ENCODE measurements at regions not wholly inside any gene's neighbourhood (a gene's known extent, or its start where the extent isn't known, plus 50 kb on each side); places are given as distances from the start of the nearest gene placed in this dataset.
"Not testable (repeated sequence)": the region's sequence is repeated elsewhere in the genome, so short reads cannot be mapped to it uniquely, and the experiment has no call there.

DNA sequence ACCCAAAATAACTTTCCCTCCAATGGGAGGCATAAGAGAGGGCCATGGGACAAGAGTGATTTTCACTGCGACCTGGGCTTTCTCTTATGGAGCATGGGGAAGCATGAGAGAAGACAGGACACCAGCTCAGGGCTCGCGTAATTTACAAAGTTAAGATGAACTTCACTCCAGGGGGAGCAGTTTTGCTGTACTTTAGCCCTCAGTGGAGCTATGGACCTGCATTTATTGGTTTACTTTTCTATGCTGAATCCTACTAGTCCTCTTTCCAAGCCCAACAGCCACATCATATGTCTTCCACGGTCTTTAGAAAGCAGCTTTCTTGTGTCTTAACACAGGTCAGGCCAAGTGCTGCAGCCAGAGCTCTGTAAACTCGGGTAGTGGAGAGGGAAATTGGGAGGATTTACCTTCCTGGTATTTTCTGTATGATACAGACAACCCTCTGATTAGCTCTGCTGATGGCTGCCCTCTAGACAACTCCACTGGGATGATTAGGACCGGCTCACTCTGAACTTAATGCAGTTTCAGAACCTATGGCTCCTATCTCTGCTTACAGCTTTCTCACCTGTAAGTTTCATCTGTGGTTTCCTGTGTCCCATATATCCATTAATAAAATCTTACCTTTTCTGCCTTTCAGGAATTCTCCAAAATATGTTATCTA lies 581.0 kb upstream of the RORB start:
- no peak for DNase-seq (ENCODE audit: low read depth, low spot score)
- H3K27ac ChIP-seq: no peak overlapping the region
- H3K9ac ChIP-seq (ENCODE audit: insufficient read length): no peak overlapping the region
- TF ChIP-seq FOXP2 (optimal IDR thresholded peaks at IDR 0.05; ENCODE audit: control extremely low read depth, extremely low read length, insufficient read depth) (no peak), EZH2 (IDR thresholded peaks at IDR 0.05) (no peak), POLR2AphosphoS5 (IDR thresholded peaks at IDR 0.05; ENCODE audit: borderline replicate concordance, low read depth, low read length) (no peak)
- no peaks in the 10 kb centered on the region for H3K9me3 ChIP-seq (ENCODE audit: low read depth, low read length)
- H3K36me3 ChIP-seq (ENCODE audit: insufficient read depth, low read length): no peaks in the 10 kb centered on the region
- H3K4me3 ChIP-seq: no peak overlapping the region

DNA sequence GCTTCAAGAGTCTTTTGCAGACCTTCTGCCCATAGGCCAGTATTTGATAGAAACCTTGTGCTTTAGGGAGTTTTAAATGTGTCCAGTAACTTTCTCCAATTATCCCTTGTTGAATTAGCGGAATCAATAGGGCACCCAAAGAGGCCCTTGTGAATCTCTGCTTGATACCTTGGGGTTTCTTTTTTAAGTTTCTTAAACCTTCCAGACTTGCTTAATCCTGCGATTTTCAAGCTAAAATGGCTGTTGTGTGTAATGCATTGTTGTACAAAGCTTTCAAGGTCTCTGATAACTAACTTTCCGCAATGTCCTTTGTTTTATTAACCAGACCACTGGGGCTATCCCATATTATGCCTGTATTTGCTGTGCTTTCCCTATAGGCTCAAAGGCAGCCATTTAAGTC lies 577.4 kb upstream of the RORB start:
- no peak overlapping the region for H3K27ac ChIP-seq
- H3K9ac ChIP-seq (ENCODE audit: insufficient read length): no peak overlapping the region
- DNase-seq (ENCODE audit: low read depth, low spot score): no peak
- H3K9me3 ChIP-seq (ENCODE audit: low read depth, low read length): no peaks in the 10 kb centered on the region
- TF ChIP-seq FOXP2 (optimal IDR thresholded peaks at IDR 0.05; ENCODE audit: control extremely low read depth, extremely low read length, insufficient read depth) (no peak), POLR2AphosphoS5 (IDR thresholded peaks at IDR 0.05; ENCODE audit: borderline replicate concordance, low read depth, low read length) (no peak), EZH2 (IDR thresholded peaks at IDR 0.05) (no peak)
- H3K4me3 ChIP-seq: no peak overlapping the region
- H3K36me3 ChIP-seq (ENCODE audit: insufficient read depth, low read length): no peaks in the 10 kb centered on the region

DNA sequence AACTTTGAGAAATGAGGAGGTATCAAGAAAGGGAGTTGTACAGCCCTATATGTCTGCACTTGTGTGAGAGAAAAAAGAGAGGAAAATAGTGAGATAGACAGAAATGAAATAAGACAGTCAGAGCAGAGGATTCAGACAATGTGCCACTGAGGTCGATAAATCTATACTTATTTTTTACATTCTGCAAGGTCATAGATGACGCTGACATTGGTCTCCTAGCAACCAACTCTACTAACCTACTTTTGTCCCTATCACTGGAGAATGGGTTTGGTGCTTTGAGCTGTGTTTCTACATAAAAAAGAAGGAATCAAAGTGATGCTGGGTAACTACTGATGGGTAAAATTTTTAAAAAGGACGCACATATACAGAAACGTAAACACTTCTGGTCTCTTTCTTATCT lies 573.3 kb upstream of the RORB start:
- no peak overlapping the region for H3K4me3 ChIP-seq
- H3K27ac ChIP-seq: no peak overlapping the region
- H3K9ac ChIP-seq (ENCODE audit: insufficient read length): no peak overlapping the region
- TF ChIP-seq EZH2 (IDR thresholded peaks at IDR 0.05): no peak
- no peak for TF ChIP-seq FOXP2 (optimal IDR thresholded peaks at IDR 0.05; ENCODE audit: control extremely low read depth, extremely low read length, insufficient read depth)
- H3K9me3 ChIP-seq (ENCODE audit: low read depth, low read length): no peaks in the 10 kb centered on the region
- no peak for DNase-seq (ENCODE audit: low read depth, low spot score)
- H3K36me3 ChIP-seq (ENCODE audit: insufficient read depth, low read length): no peaks in the 10 kb centered on the region

DNA sequence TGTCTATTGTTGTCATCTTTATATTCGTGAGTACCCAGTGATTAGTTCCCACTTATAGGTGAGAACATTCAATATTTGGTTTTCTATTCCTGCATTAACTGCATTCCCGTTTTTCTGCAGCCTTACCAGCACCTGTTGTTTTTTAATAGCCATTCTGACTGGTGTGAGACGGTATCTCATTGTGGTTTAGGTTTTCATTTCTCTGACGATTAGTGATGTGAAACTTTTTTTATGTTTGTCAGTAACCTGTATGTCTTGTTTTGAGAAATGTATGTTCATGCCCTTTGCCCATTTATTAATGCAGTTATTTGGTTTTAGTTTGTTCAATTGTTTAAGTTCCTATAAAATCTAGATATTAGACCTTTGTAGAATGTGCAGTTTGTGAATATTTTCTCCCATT lies 546.0 kb upstream of the RORB start:
- Histone ChIP-seq H3K27ac (no peak overlapping the region), H3K36me3 (ENCODE audit: insufficient read depth, low read length) (no peaks in the 10 kb centered on the region), H3K9ac (ENCODE audit: insufficient read length) (no peak overlapping the region), H3K4me3 (no peak overlapping the region), H3K9me3 (ENCODE audit: low read depth, low read length) (no peaks in the 10 kb centered on the region)
- no peak for DNase-seq (ENCODE audit: low read depth, low spot score)
- TF ChIP-seq POLR2AphosphoS5 (IDR thresholded peaks at IDR 0.05; ENCODE audit: borderline replicate concordance, low read depth, low read length) (no peak), EZH2 (IDR thresholded peaks at IDR 0.05) (no peak)

DNA sequence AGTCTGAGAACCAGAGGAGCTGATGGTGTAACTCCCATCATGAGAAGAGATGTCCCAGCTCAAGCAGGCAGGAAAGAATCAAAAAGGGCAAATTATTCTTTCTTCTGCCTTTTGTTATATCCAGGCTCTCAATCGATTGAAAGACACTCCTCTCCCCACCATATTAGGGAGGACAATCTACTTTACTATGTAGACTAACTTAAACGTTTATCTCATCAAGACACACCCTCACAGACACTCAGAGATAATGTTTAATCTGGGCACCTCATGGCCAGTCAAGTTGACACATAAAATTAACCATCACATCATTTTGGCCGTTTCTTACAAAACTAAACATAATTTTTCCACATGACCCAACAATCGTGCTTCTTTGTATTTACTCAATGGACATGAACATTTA lies 534.3 kb upstream of the RORB start:
- TF ChIP-seq EZH2 (IDR thresholded peaks at IDR 0.05) (no peak), POLR2AphosphoS5 (IDR thresholded peaks at IDR 0.05; ENCODE audit: borderline replicate concordance, low read depth, low read length) (no peak), FOXP2 (optimal IDR thresholded peaks at IDR 0.05; ENCODE audit: control extremely low read depth, extremely low read length, insufficient read depth) (no peak)
- Histone ChIP-seq H3K9ac (ENCODE audit: insufficient read length) (no peak overlapping the region), H3K27ac (no peak overlapping the region), H3K36me3 (ENCODE audit: insufficient read depth, low read length) (no peaks in the 10 kb centered on the region), H3K9me3 (ENCODE audit: low read depth, low read length) (no peaks in the 10 kb centered on the region), H3K4me3 (no peak overlapping the region)
- no peak for DNase-seq (ENCODE audit: low read depth, low spot score)

DNA sequence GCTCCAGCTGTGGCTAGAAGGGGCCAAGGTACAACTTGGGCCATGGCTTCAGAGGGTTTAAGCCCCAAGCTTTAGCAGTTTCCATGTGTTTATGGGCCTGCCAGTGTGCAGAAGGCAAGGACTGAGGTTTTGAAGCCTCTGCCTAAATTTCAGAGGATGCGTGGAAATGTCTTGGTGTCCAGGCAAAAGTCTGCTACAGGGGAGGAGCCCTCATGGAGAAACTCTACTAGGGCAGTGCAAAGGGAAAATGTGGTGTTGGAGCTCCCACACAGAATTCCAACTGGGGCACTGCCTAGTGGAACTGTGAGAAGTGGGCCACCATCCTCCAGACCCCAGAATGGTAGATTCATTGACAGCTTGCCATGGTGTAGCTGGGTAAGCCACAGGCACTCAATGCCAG lies 527.2 kb upstream of the RORB start:
- Histone ChIP-seq H3K27ac (no peak overlapping the region), H3K9ac (ENCODE audit: insufficient read length) (no peak overlapping the region), H3K4me3 (no peak overlapping the region), H3K36me3 (ENCODE audit: insufficient read depth, low read length) (no peaks in the 10 kb centered on the region), H3K9me3 (ENCODE audit: low read depth, low read length) (no peaks in the 10 kb centered on the region)
- no peak for DNase-seq (ENCODE audit: low read depth, low spot score)
- TF ChIP-seq POLR2AphosphoS5 (IDR thresholded peaks at IDR 0.05; ENCODE audit: borderline replicate concordance, low read depth, low read length) (no peak), EZH2 (IDR thresholded peaks at IDR 0.05) (no peak), FOXP2 (optimal IDR thresholded peaks at IDR 0.05; ENCODE audit: control extremely low read depth, extremely low read length, insufficient read depth) (no peak)

DNA sequence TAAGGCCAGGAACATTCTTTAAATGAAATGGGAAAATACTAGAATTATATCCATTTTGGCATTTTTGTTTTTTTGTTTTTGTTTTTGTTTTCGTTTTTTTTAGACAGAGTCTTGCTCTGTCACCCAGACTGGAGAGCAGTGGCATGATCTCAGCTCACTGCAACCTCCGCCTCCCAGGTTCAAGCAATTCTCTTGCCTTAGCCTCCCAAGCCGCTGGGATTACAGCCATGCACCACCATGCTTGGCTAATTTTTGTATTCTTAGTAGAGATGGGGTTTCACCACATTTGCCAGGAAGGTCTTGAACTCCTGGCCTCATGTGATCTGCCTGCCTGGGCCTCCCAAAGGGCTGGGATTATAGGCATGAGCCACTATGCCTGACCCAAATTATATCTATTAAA lies 520.7 kb upstream of the RORB start:
- H3K9me3 ChIP-seq (ENCODE audit: low read depth, low read length); H3K4me3 ChIP-seq; DNase-seq (ENCODE audit: low read depth, low spot score); H3K9ac ChIP-seq (ENCODE audit: insufficient read length); H3K27ac ChIP-seq; H3K36me3 ChIP-seq (ENCODE audit: insufficient read depth, low read length): not testable (repeated sequence)

DNA sequence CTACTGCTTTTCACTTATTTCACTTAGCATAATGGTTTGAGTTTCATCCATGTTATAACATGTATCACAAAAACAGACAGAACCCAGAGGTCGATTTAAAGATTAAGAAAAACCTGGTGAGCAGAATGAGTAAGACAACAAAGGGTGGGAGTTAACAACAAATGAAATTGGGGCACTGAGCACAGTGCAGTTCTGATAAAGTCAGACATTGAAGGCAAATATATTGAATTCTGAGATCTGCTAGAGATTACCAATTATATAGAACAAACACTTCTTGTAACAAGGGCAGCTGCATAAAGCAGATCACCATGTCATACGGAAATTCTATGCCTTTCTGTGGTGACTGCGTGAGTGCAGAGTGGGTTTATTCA lies 517.3 kb upstream of the RORB start:
- no peak for DNase-seq (ENCODE audit: low read depth, low spot score)
- Histone ChIP-seq H3K27ac (no peak overlapping the region), H3K36me3 (ENCODE audit: insufficient read depth, low read length) (no peaks in the 10 kb centered on the region), H3K9me3 (ENCODE audit: low read depth, low read length) (no peaks in the 10 kb centered on the region), H3K9ac (ENCODE audit: insufficient read length) (no peak overlapping the region), H3K4me3 (no peak overlapping the region)
- TF ChIP-seq EZH2 (IDR thresholded peaks at IDR 0.05): no peak
- no peak for TF ChIP-seq FOXP2 (optimal IDR thresholded peaks at IDR 0.05; ENCODE audit: control extremely low read depth, extremely low read length, insufficient read depth)
- TF ChIP-seq POLR2AphosphoS5 (IDR thresholded peaks at IDR 0.05; ENCODE audit: borderline replicate concordance, low read depth, low read length): no peak

DNA sequence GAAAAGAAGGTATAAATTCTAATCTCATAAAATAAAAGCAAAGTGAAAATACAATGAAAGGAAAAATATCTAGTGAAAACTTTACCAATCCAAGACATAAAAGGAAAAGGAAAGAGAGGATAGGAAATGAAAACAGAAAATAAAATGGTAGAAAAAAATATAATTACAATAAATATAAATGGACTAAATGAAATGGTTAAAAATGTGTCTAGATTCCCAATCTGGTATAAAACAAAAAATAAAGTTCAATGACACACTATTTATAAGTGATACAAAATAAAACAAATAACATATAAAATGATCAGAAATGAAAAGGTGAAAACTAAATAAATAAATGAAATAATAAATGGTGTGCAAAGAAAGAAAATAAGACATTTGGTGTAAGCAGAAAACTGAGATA lies 516.4 kb upstream of the RORB start:
- no peak for TF ChIP-seq FOXP2 (optimal IDR thresholded peaks at IDR 0.05; ENCODE audit: control extremely low read depth, extremely low read length, insufficient read depth)
- no peak for TF ChIP-seq EZH2 (IDR thresholded peaks at IDR 0.05)
- no peak for TF ChIP-seq POLR2AphosphoS5 (IDR thresholded peaks at IDR 0.05; ENCODE audit: borderline replicate concordance, low read depth, low read length)

More for the DNA sequence above, 516.4 kb upstream of the RORB start:
- Histone ChIP-seq H3K9me3 (ENCODE audit: low read depth, low read length) (no peaks in the 10 kb centered on the region), H3K36me3 (ENCODE audit: insufficient read depth, low read length) (no peaks in the 10 kb centered on the region), H3K27ac (no peak overlapping the region), H3K4me3 (no peak overlapping the region), H3K9ac (ENCODE audit: insufficient read length) (no peak overlapping the region)
- no peak for DNase-seq (ENCODE audit: low read depth, low spot score)
